SK-N-SH treated with all-trans-retinoic acid at 6 μM for 48 hours (cell line): ENCODE measurements at regions not wholly inside any gene's neighbourhood (a gene's known extent, or its start where the extent isn't known, plus 50 kb on each side); places are given as distances from the start of the nearest gene placed in this dataset.

ENCODE experiments used
- ATAC-seq: fragments of 200-7000 bp; cut with Tn5 transposase; 3 replicates; pipeline ENCODE4 v1.9.1; 2020; ENCODE audit warnings: mild to moderate bottlenecking, moderate library complexity
- BACH2 ChIP-seq: fragments of 250-450 bp; sonication (Bioruptor Pico); IDR thresholded peaks from 2 replicates; pipeline ENCODE4 v1.9.0; 2021; ENCODE audit warnings: mild to moderate bottlenecking, borderline replicate concordance
- CREB5 ChIP-seq: fragments of 250-450 bp; sonication (Bioruptor Pico); IDR thresholded peaks from 2 replicates; pipeline ENCODE4 v1.5.1; 2020; ENCODE audit warnings: low read depth, mild to moderate bottlenecking, moderate library complexity
- CSDC2 ChIP-seq: fragments of 250-450 bp; sonication (Bioruptor Pico); IDR thresholded peaks from 2 replicates; pipeline ENCODE4 v1.5.0; 2020; ENCODE audit warnings: mild to moderate bottlenecking, moderate library complexity
- CSRNP3 ChIP-seq: fragments of 250-450 bp; sonication (Bioruptor Pico); IDR thresholded peaks from 2 replicates; pipeline ENCODE4 v1.5.1; 2021; ENCODE audit warnings: mild to moderate bottlenecking, moderate library complexity
- ESRRG ChIP-seq: fragments of 250-450 bp; sonication (Bioruptor Pico); IDR thresholded peaks from 2 replicates; pipeline ENCODE4 v1.6.1; 2021; ENCODE audit warnings: mild to moderate bottlenecking
- GLIS3 ChIP-seq: fragments of 250-450 bp; sonication (Bioruptor Pico); IDR thresholded peaks from 2 replicates; pipeline ENCODE4 v1.5.0; 2020; ENCODE audit warnings: mild to moderate bottlenecking, moderate library complexity
- ISL1 ChIP-seq: fragments of 250-450 bp; sonication (Bioruptor Pico); IDR thresholded peaks from 2 replicates; pipeline ENCODE4 v2.1.2; 2022; ENCODE audit warnings: mild to moderate bottlenecking, moderate library complexity
- OSR1 ChIP-seq: fragments of 250-450 bp; sonication (Bioruptor Pico); IDR thresholded peaks from 2 replicates; pipeline ENCODE4 v1.8.0; 2022; ENCODE audit warnings: moderate library complexity, mild to moderate bottlenecking, inconsistent platforms
- PATZ1 ChIP-seq: fragments of 250-450 bp; sonication (Bioruptor Pico); IDR thresholded peaks from 2 replicates; pipeline ENCODE4 v1.8.0; 2020; ENCODE audit warnings: mild to moderate bottlenecking, moderate library complexity, borderline replicate concordance
- POU6F1 ChIP-seq: fragments of 250-450 bp; sonication (Bioruptor Pico); IDR thresholded peaks from 2 replicates; pipeline ENCODE4 v1.8.0; 2021; ENCODE audit warnings: low read depth, mild to moderate bottlenecking, moderate library complexity, borderline replicate concordance
- PPARA ChIP-seq: fragments of 250-450 bp; sonication (Bioruptor Pico); IDR thresholded peaks from 2 replicates; pipeline ENCODE4 v1.5.0; 2020; ENCODE audit warnings: mild to moderate bottlenecking, borderline replicate concordance
- RARB ChIP-seq: fragments of 250-450 bp; sonication (Bioruptor Pico); IDR thresholded peaks from 2 replicates; pipeline ENCODE4 v1.8.0; 2021; ENCODE audit warnings: mild to moderate bottlenecking, moderate library complexity
- SNAI2 ChIP-seq: fragments of 250-450 bp; sonication (Bioruptor Pico); IDR thresholded peaks from 2 replicates; pipeline ENCODE4 v1.5.0; 2020; ENCODE audit warnings: mild to moderate bottlenecking, moderate library complexity
- TCF4 ChIP-seq: fragments of 250-450 bp; sonication (Bioruptor Pico); IDR thresholded peaks from 2 replicates; pipeline ENCODE4 v1.8.0; 2021; ENCODE audit warnings: mild to moderate bottlenecking, moderate library complexity, borderline replicate concordance
- TOX ChIP-seq: fragments of 250-450 bp; sonication (Bioruptor Pico); IDR thresholded peaks from 2 replicates; pipeline ENCODE4 v1.8.0; 2021; ENCODE audit warnings: mild to moderate bottlenecking, moderate library complexity, borderline replicate concordance
- TSHZ2 ChIP-seq: fragments of 250-450 bp; sonication (Bioruptor Pico); IDR thresholded peaks from 2 replicates; pipeline ENCODE4 v1.5.0; 2020; ENCODE audit warnings: mild to moderate bottlenecking, moderate library complexity
- ZC3H10 ChIP-seq: fragments of 250-450 bp; sonication (Bioruptor Pico); IDR thresholded peaks from 2 replicates; pipeline ENCODE4 v1.5.1; 2021; ENCODE audit warnings: mild to moderate bottlenecking, moderate library complexity
- ZFP3 ChIP-seq: fragments of 250-450 bp; sonication (Bioruptor Pico); IDR thresholded peaks from 2 replicates; pipeline ENCODE4 v1.5.0; 2020; ENCODE audit warnings: mild to moderate bottlenecking, moderate library complexity
- ZFP30 ChIP-seq: fragments of 450-650 bp; formaldehyde crosslinking; IDR thresholded peaks from 2 replicates; pipeline ENCODE4 v1.5.0; 2022; ENCODE audit warnings: mild to moderate bottlenecking, moderate library complexity
- ZNF565 ChIP-seq: fragments of 450-650 bp; formaldehyde crosslinking; conservative IDR thresholded peaks from 2 replicates; pipeline ENCODE4 v1.5.0; 2020; ENCODE audit warnings: low read depth, mild to moderate bottlenecking, moderate library complexity
- ZNF70 ChIP-seq: fragments of 450-650 bp; formaldehyde crosslinking; IDR thresholded peaks from 2 replicates; pipeline ENCODE4 v1.5.0; 2020; ENCODE audit warnings: mild to moderate bottlenecking, moderate library complexity
- ZNF8 ChIP-seq: fragments of 450-650 bp; formaldehyde crosslinking; IDR thresholded peaks from 2 replicates; pipeline ENCODE4 v1.5.0; 2020; ENCODE audit warnings: mild to moderate bottlenecking, moderate library complexity

- TF ChIP-seq GLIS3 = no peak
- TF ChIP-seq ESRRG (CRISPR knock-in tag) = no peak
- no peak for TF ChIP-seq ZNF565
- no peak for TF ChIP-seq CSDC2 (CRISPR knock-in tag)
- no peak for TF ChIP-seq ISL1 (CRISPR knock-in tag)
- TF ChIP-seq RARB (CRISPR knock-in tag) = no peak
- TF ChIP-seq TOX = no peak
- TF ChIP-seq ZNF70 (CRISPR knock-in tag) = no peak
- no peak for TF ChIP-seq OSR1
- TF ChIP-seq SNAI2 (CRISPR knock-in tag) = no peak
- no peak for ATAC-seq
Observed at GRCh38 chr16:49055824-49056545, 225.7 kb downstream of the CBLN1 start.

GRCh38 chr16:49055291-49055690 lies 226.3 kb downstream of the CBLN1 start:
- no peak for ATAC-seq
- no peak for TF ChIP-seq ZNF70 (CRISPR knock-in tag)
- TF ChIP-seq ZNF565 = no peak
- TF ChIP-seq TCF4 = no peak
- no peak for TF ChIP-seq POU6F1
- TF ChIP-seq ZC3H10 (CRISPR knock-in tag) = no peak
- no peak for TF ChIP-seq CREB5 (CRISPR knock-in tag)
- TF ChIP-seq BACH2 = no peak
- no peak for TF ChIP-seq TSHZ2 (CRISPR knock-in tag)
- TF ChIP-seq TOX = no peak
- no peak for TF ChIP-seq CSRNP3
- TF ChIP-seq GLIS3 = no peak
- TF ChIP-seq PATZ1 = no peak
- TF ChIP-seq CSDC2 (CRISPR knock-in tag) = no peak
- no peak for TF ChIP-seq ZFP3 (CRISPR knock-in tag)
- no peak for TF ChIP-seq ZNF8
- no peak for TF ChIP-seq RARB (CRISPR knock-in tag)
- TF ChIP-seq SNAI2 (CRISPR knock-in tag) = no peak
- TF ChIP-seq ZFP30 (CRISPR knock-in tag) = no peak
- TF ChIP-seq ESRRG (CRISPR knock-in tag) = no peak
- TF ChIP-seq OSR1 = no peak
- TF ChIP-seq, all 23 proteins: peak for 0

GRCh38 chr16:49054606-49055005 lies 227.0 kb downstream of the CBLN1 start:
- ATAC-seq = no peak
- TF ChIP-seq ZFP30 (CRISPR knock-in tag) = no peak
- no peak for TF ChIP-seq PPARA (CRISPR knock-in tag)
- TF ChIP-seq RARB (CRISPR knock-in tag) = no peak
- TF ChIP-seq CSDC2 (CRISPR knock-in tag) = no peak
- no peak for TF ChIP-seq PATZ1
- no peak for TF ChIP-seq TCF4
- no peak for TF ChIP-seq ZFP3 (CRISPR knock-in tag)
- no peak for TF ChIP-seq CREB5 (CRISPR knock-in tag)
